ENCODE measurements at regions not wholly inside any gene's neighbourhood (a gene's known extent, or its start where the extent isn't known, plus 50 kb on each side); places are given as distances from the start of the nearest gene placed in this dataset.

GRCh38 chr12:124497039-124497438 is 70.4 kb downstream of the NCOR2 start:
- Histone ChIP-seq H3K9me3 (ENCODE audit: control insufficient read depth, insufficient read depth, low read length) (no peaks in the 10 kb centered on the region), H3K27ac (ENCODE audit: low read depth, low read length) (peak overlapping the region; percentile 76), H3K36me3 (ENCODE audit: control insufficient read depth, insufficient read depth, low read length) (peaks cover 68% of the 10 kb centered on the region), H3K4me3 (ENCODE audit: low read depth, low read length) (no peak overlapping the region), H3K4me1 (ENCODE audit: control insufficient read depth, insufficient read depth, low read length) (peaks cover 72% of the 10 kb centered on the region), H3K27me3 (ENCODE audit: control insufficient read depth, insufficient read depth, low read length) (no peaks in the 10 kb centered on the region)
- no peak for DNase-seq (ENCODE audit: low read depth in 4 of 6, low spot score in 6 of 6)
- 68% methylated on average over 13 of the region's 13 CpGs for WGBS (ENCODE audit: insufficient coverage)

GRCh38 chr12:124496584-124496983 is 70.8 kb downstream of the NCOR2 start:
- Histone ChIP-seq H3K4me1 (ENCODE audit: control insufficient read depth, insufficient read depth, low read length) (peaks cover 68% of the 10 kb centered on the region), H3K27ac (ENCODE audit: low read depth, low read length) (no peak overlapping the region), H3K9me3 (ENCODE audit: control insufficient read depth, insufficient read depth, low read length) (no peaks in the 10 kb centered on the region), H3K36me3 (ENCODE audit: control insufficient read depth, insufficient read depth, low read length) (peaks cover 70% of the 10 kb centered on the region), H3K4me3 (ENCODE audit: low read depth, low read length) (no peak overlapping the region), H3K27me3 (ENCODE audit: control insufficient read depth, insufficient read depth, low read length) (no peaks in the 10 kb centered on the region)
- WGBS (ENCODE audit: insufficient coverage): 70% methylated on average over 2 of the region's 3 CpGs
- no peak for DNase-seq (ENCODE audit: low read depth in 4 of 6, low spot score in 6 of 6)

- H3K4me3 ChIP-seq (ENCODE audit: low read depth, low read length): no peak overlapping the region
- H3K4me1 ChIP-seq (ENCODE audit: control insufficient read depth, insufficient read depth, low read length): peaks cover 60% of the 10 kb centered on the region
- H3K36me3 ChIP-seq (ENCODE audit: control insufficient read depth, insufficient read depth, low read length): peaks cover 70% of the 10 kb centered on the region
- H3K27ac ChIP-seq (ENCODE audit: low read depth, low read length): no peak overlapping the region
- H3K9me3 ChIP-seq (ENCODE audit: control insufficient read depth, insufficient read depth, low read length): no peaks in the 10 kb centered on the region
- DNase-seq (ENCODE audit: low read depth in 4 of 6, low spot score in 6 of 6): no peak
- H3K27me3 ChIP-seq (ENCODE audit: control insufficient read depth, insufficient read depth, low read length): no peaks in the 10 kb centered on the region
- 87% methylated on average over 23 of the region's 28 CpGs for WGBS (ENCODE audit: insufficient coverage)
Measured at GRCh38 chr12:124495194-124495983, 72.0 kb downstream of the NCOR2 start.

GRCh38 chr12:124494751-124495129 is 72.7 kb downstream of the NCOR2 start:
- 100% methylated on average over 2 of the region's 7 CpGs for WGBS (ENCODE audit: insufficient coverage)
- DNase-seq (ENCODE audit: low read depth in 4 of 6, low spot score in 6 of 6): no peak
- H3K27ac ChIP-seq (ENCODE audit: low read depth, low read length): no peak overlapping the region
- H3K4me1 ChIP-seq (ENCODE audit: control insufficient read depth, insufficient read depth, low read length): peaks cover 57% of the 10 kb centered on the region
- peaks cover 69% of the 10 kb centered on the region for H3K36me3 ChIP-seq (ENCODE audit: control insufficient read depth, insufficient read depth, low read length)
- H3K4me3 ChIP-seq (ENCODE audit: low read depth, low read length): no peak overlapping the region
- no peaks in the 10 kb centered on the region for H3K9me3 ChIP-seq (ENCODE audit: control insufficient read depth, insufficient read depth, low read length)
- no peaks in the 10 kb centered on the region for H3K27me3 ChIP-seq (ENCODE audit: control insufficient read depth, insufficient read depth, low read length)

GRCh38 chr12:124493809-124494750 is 73.3 kb downstream of the NCOR2 start:
- Histone ChIP-seq H3K27me3 (ENCODE audit: control insufficient read depth, insufficient read depth, low read length) (no peaks in the 10 kb centered on the region), H3K36me3 (ENCODE audit: control insufficient read depth, insufficient read depth, low read length) (peaks cover 65% of the 10 kb centered on the region), H3K4me3 (ENCODE audit: low read depth, low read length) (no peak overlapping the region), H3K27ac (ENCODE audit: low read depth, low read length) (no peak overlapping the region), H3K9me3 (ENCODE audit: control insufficient read depth, insufficient read depth, low read length) (no peaks in the 10 kb centered on the region), H3K4me1 (ENCODE audit: control insufficient read depth, insufficient read depth, low read length) (peaks cover 55% of the 10 kb centered on the region)
- WGBS (ENCODE audit: insufficient coverage): 87% methylated on average over 21 of the region's 27 CpGs
- no peak for DNase-seq (ENCODE audit: low read depth in 4 of 6, low spot score in 6 of 6)

- Histone ChIP-seq H3K36me3 (ENCODE audit: control insufficient read depth, insufficient read depth, low read length) (peaks cover 71% of the 10 kb centered on the region), H3K4me3 (ENCODE audit: low read depth, low read length) (no peak overlapping the region), H3K27ac (ENCODE audit: low read depth, low read length) (no peak overlapping the region), H3K27me3 (ENCODE audit: control insufficient read depth, insufficient read depth, low read length) (no peaks in the 10 kb centered on the region), H3K4me1 (ENCODE audit: control insufficient read depth, insufficient read depth, low read length) (peaks cover 56% of the 10 kb centered on the region), H3K9me3 (ENCODE audit: control insufficient read depth, insufficient read depth, low read length) (no peaks in the 10 kb centered on the region)
- no peak for DNase-seq (ENCODE audit: low read depth in 4 of 6, low spot score in 6 of 6)
- WGBS (ENCODE audit: insufficient coverage): 84% methylated on average over 13 of the region's 17 CpGs
Measured at GRCh38 chr12:124492879-124493808, 74.3 kb downstream of the NCOR2 start.

- H3K27me3 ChIP-seq (ENCODE audit: control insufficient read depth, insufficient read depth, low read length): no peaks in the 10 kb centered on the region
- 95% methylated on average over 20 of the region's 20 CpGs for WGBS (ENCODE audit: insufficient coverage)
- peaks cover 54% of the 10 kb centered on the region for H3K4me1 ChIP-seq (ENCODE audit: control insufficient read depth, insufficient read depth, low read length)
- peaks cover 76% of the 10 kb centered on the region for H3K36me3 ChIP-seq (ENCODE audit: control insufficient read depth, insufficient read depth, low read length)
- H3K27ac ChIP-seq (ENCODE audit: low read depth, low read length): no peak overlapping the region
- no peak for DNase-seq (ENCODE audit: low read depth in 4 of 6, low spot score in 6 of 6)
- no peaks in the 10 kb centered on the region for H3K9me3 ChIP-seq (ENCODE audit: control insufficient read depth, insufficient read depth, low read length)
- no peak overlapping the region for H3K4me3 ChIP-seq (ENCODE audit: low read depth, low read length)
Measured at GRCh38 chr12:124491856-124492420, 75.5 kb downstream of the NCOR2 start.

- no peak for DNase-seq (ENCODE audit: low read depth in 4 of 6, low spot score in 6 of 6)
- H3K9me3 ChIP-seq (ENCODE audit: control insufficient read depth, insufficient read depth, low read length): no peaks in the 10 kb centered on the region
- no peak overlapping the region for H3K27ac ChIP-seq (ENCODE audit: low read depth, low read length)
- 88% methylated on average over 7 of the region's 7 CpGs for WGBS (ENCODE audit: insufficient coverage)
- H3K4me3 ChIP-seq (ENCODE audit: low read depth, low read length): no peak overlapping the region
- peaks cover 81% of the 10 kb centered on the region for H3K36me3 ChIP-seq (ENCODE audit: control insufficient read depth, insufficient read depth, low read length)
- H3K27me3 ChIP-seq (ENCODE audit: control insufficient read depth, insufficient read depth, low read length): no peaks in the 10 kb centered on the region
- peaks cover 54% of the 10 kb centered on the region for H3K4me1 ChIP-seq (ENCODE audit: control insufficient read depth, insufficient read depth, low read length)
Measured at GRCh38 chr12:124491310-124491709, 76.1 kb downstream of the NCOR2 start.

Measured in spinal cord (tissue), 9 donors.